Prostate gland (tissue), 2 donors: ENCODE measurements at regions not wholly inside any gene's neighbourhood (a gene's known extent, or its start where the extent isn't known, plus 50 kb on each side); places are given as distances from the start of the nearest gene placed in this dataset.

Source experiments
- POLR2A ChIP-seq: fragments of 450-650 bp; IDR thresholded peaks from one replicate; pipeline ENCODE4 v1.6.1; 2016; ENCODE audit warnings: antibody characterized with exemption, mild to moderate bottlenecking
- POLR2AphosphoS5 ChIP-seq: sonication (generic); formaldehyde crosslinking; IDR thresholded peaks from one replicate; pipeline ENCODE4 v1.6.1; 2017; ENCODE audit warnings: antibody characterized with exemption
- TF ChIP-seq, protein P1 (sequence below), 4 experiments: fragments of 200-600 bp in 2 of 4; fragments of 450-650 bp in 2 of 4; sonication (generic) in 2 of 4; IDR thresholded peaks; 1 replicate in 3 of 4; 2 replicates in 1 of 4; pipeline ENCODE4 v1.5.1; 2016 to 2019; ENCODE audit warnings: antibody characterized with exemption in 4 of 4, mild to moderate bottlenecking in 2 of 4, moderate library complexity in 2 of 4

DNA sequence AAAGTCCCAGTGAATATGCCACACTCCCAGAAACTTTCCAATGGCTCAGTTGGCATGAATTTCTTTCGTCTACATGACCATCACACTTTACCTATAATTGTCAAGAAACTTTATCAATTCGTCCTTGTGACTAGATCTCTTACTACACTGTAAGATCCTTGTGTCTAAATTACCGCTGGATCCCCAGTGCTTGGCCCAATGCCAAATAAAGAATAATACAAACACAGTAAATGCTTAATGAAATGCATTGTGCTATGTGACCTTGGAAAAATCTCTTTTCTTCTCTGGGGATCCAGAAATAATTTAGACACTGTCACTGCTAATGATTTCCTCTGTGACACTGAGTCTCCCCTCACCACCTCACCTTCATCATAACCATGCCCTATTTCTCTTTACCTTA is 137.9 kb downstream of the VSIG4 start:
- TF ChIP-seq POLR2A (no peak), POLR2AphosphoS5 (no peak)
- TF ChIP-seq, protein P1, sequence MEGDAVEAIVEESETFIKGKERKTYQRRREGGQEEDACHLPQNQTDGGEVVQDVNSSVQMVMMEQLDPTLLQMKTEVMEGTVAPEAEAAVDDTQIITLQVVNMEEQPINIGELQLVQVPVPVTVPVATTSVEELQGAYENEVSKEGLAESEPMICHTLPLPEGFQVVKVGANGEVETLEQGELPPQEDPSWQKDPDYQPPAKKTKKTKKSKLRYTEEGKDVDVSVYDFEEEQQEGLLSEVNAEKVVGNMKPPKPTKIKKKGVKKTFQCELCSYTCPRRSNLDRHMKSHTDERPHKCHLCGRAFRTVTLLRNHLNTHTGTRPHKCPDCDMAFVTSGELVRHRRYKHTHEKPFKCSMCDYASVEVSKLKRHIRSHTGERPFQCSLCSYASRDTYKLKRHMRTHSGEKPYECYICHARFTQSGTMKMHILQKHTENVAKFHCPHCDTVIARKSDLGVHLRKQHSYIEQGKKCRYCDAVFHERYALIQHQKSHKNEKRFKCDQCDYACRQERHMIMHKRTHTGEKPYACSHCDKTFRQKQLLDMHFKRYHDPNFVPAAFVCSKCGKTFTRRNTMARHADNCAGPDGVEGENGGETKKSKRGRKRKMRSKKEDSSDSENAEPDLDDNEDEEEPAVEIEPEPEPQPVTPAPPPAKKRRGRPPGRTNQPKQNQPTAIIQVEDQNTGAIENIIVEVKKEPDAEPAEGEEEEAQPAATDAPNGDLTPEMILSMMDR (IDR thresholded peaks at IDR 0.05) = no peak
